Panc1 (cell line): ENCODE measurements at regions not wholly inside any gene's neighbourhood (a gene's known extent, or its start where the extent isn't known, plus 50 kb on each side); places are given as distances from the start of the nearest gene placed in this dataset.

ENCODE experiments used
- CTCF ChIP-seq: fragments of 450-650 bp; IDR thresholded peaks from 2 replicates; pipeline ENCODE4 v1.5.1; 2017; ENCODE audit warnings: mild to moderate bottlenecking
- POLR2AphosphoS5 ChIP-seq: IDR thresholded peaks from 2 replicates; pipeline ENCODE4 v1.6.1; 2012; ENCODE audit warnings: mild to moderate bottlenecking, low read depth, low read length, moderate library complexity
- SIN3A ChIP-seq: IDR thresholded peaks from 2 replicates; pipeline ENCODE4 v1.6.1; 2012; ENCODE audit warnings: low read depth, mild to moderate bottlenecking, low read length, moderate library complexity, borderline replicate concordance; ENCODE audit not compliant: insufficient read depth
- TCF7L2 ChIP-seq: IDR thresholded peaks from 2 replicates; pipeline ENCODE4 v1.6.1; 2011; ENCODE audit warnings: mild to moderate bottlenecking, low read depth, low read length, inconsistent platforms
- TF ChIP-seq, protein P1 (sequence below), 2 experiments: IDR thresholded peaks; 2 replicates each; pipeline ENCODE4 v1.6.1; 2011 to 2012; ENCODE audit warnings: low read depth in 2 of 2, control low read depth in 1 of 2, low read length in 1 of 2, mild to moderate bottlenecking in 1 of 2, moderate library complexity in 1 of 2; ENCODE audit not compliant: insufficient read depth in 1 of 2

GRCh38 chr5:60280943-60281342, 387.4 kb upstream of the PDE4D start:
- TF ChIP-seq CTCF, result no peak
- no peak for TF ChIP-seq SIN3A
- TF ChIP-seq POLR2AphosphoS5, result no peak
- TF ChIP-seq, protein P1, sequence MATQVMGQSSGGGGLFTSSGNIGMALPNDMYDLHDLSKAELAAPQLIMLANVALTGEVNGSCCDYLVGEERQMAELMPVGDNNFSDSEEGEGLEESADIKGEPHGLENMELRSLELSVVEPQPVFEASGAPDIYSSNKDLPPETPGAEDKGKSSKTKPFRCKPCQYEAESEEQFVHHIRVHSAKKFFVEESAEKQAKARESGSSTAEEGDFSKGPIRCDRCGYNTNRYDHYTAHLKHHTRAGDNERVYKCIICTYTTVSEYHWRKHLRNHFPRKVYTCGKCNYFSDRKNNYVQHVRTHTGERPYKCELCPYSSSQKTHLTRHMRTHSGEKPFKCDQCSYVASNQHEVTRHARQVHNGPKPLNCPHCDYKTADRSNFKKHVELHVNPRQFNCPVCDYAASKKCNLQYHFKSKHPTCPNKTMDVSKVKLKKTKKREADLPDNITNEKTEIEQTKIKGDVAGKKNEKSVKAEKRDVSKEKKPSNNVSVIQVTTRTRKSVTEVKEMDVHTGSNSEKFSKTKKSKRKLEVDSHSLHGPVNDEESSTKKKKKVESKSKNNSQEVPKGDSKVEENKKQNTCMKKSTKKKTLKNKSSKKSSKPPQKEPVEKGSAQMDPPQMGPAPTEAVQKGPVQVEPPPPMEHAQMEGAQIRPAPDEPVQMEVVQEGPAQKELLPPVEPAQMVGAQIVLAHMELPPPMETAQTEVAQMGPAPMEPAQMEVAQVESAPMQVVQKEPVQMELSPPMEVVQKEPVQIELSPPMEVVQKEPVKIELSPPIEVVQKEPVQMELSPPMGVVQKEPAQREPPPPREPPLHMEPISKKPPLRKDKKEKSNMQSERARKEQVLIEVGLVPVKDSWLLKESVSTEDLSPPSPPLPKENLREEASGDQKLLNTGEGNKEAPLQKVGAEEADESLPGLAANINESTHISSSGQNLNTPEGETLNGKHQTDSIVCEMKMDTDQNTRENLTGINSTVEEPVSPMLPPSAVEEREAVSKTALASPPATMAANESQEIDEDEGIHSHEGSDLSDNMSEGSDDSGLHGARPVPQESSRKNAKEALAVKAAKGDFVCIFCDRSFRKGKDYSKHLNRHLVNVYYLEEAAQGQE (IDR thresholded peaks at IDR 0.05; ENCODE audit: insufficient read depth in 1 of 2, low read depth in 2 of 2, low read length in 1 of 2), result no peak
- TF ChIP-seq TCF7L2, result no peak
